ENCODE measurements at regions not wholly inside any gene's neighbourhood (a gene's known extent, or its start where the extent isn't known, plus 50 kb on each side); places are given as distances from the start of the nearest gene placed in this dataset.

DNA sequence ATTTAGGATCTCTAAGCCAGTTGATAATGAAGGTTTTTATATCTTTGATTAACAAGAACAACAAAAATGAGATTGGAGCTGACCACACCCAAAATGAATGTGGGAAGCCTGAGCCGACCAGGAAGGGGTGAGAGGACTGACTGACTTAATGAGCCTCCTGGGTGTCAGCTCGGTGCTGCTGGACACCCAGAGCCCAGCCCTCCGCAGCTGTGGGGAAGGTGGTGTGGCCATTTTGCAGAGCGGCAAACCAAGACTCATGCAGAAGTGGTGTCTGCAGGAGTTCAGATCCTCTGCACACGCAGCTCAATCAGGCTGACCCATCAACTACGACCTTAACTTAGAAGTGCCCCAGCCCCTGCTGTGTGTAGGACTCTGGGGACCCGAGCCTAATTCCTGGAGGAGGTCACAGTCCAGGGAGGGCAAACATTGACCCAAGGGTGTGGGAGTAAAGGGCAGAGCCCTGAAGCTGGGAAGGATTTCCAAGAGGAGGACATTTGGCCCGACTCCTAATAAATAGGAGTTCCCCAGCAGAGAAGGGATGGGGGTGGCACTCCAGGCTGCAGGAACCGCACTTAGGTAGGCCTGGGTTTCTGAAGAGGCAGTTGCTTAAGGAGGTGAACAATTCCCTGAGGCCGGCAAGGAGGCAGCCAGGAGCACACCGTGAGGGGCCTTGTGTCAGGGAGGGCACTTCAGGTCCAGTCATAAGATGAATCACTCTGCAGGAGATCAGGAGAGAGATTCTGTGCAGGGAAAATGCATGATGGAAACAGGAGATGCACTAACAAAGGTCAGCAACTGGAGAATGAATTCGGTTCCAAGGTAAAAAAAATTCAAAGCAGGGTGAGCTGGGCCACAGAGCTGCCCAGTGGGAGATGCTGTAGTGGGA lies 197.1 kb upstream of the TPM1 start:
- no peak for DNase-seq (ENCODE audit: low read depth in 2 of 3, low spot score in 2 of 3)

DNA sequence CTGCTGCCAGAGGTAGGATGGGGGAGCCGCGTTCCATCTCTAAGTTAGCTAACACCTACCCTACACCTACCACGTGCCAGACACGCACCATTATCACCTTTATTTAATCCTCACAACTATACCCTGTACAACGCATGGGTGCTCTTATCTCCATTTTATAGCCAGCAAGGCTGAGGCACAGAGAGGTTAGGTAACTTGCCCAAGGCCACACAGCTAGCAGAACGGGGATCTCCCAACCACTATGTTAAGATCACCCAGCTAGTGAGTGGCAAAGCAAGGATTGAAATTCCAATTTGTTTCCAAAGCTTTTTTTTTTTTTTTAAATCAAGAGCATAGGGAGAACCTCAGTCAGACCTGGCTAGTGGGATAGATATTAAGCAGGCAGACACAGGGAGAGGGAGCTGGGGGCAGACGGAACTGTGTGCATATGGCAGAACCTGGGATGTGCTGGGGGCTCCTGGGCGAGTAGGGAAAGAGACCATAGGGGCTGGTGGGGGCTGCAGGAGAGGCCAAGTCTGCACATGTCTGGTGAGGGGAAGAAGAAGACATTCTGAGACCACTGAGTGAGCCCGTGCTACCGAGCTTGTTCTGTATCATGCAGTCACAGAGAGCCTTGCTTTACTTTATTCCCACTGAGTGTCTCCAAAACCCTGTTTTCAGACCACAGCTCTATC lies 196.3 kb upstream of the TPM1 start:
- no peak for DNase-seq (ENCODE audit: low read depth in 2 of 3, low spot score in 2 of 3)

DNA sequence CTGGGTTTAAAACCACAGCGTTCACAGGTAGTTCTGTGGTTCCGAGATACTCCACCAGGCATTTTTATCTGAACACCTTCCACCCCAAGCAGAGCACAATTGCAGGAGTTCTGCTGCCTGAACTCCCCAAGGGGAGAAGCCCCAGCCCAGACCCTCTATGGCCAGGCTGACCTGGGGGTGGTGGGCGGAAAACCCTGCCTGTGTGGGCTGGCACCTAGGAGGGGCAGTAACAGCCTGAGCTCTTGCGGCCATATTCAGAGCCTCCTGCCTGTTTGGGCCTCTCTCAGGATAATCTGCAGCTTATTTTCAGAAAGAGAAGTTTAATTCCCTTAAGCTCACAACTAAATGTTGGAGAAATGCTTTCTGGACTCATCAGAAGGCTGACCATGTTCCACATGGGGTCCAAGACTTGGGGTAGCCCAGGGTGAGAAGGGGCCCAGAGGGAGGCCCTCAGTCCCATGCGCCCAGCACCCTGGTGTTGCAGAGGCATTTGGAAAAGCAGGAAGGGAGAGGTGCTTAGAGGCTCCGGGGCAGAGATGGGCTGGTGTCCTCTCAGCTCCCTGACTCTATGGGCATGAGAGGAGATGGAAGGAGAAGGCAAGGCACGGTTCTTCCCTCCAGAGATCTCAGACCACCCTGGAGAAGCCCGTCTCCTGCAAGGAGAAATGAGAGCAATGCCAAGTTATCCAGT lies 195.6 kb upstream of the TPM1 start:
- DNase-seq (ENCODE audit: low read depth in 2 of 3, low spot score in 2 of 3): no peak

DNA sequence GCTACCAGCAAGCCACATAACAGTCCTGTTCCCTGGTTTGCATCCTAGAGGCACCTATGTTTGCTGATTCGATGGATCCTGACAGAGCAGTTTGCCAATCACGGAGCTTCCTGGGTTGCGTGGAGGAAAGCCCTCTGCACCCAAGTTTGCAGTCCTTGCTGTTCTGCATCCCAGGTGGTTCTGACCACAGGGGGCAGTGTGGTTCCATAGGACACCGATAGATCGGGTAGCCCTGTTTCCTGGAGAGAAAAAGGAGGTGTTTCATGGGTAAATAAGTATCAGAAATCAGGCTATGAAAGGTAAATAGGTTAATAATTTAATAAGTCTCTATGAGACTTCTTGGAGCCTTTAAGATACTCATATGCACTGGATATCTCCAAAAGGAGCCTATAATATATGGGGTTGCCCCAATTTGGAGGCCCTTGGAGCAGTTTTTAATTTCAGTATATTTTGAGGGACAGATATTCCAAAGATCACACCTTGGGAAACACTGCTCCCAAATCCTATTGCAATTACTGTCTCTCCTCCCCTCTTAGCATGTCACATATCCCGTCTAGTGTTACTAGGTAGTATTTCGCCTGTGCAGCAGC lies 194.6 kb upstream of the TPM1 start:
- peak in 2 of 3 donors; percentile 11 to 42 for DNase-seq (ENCODE audit: low read depth in 2 of 3, low spot score in 2 of 3)

DNA sequence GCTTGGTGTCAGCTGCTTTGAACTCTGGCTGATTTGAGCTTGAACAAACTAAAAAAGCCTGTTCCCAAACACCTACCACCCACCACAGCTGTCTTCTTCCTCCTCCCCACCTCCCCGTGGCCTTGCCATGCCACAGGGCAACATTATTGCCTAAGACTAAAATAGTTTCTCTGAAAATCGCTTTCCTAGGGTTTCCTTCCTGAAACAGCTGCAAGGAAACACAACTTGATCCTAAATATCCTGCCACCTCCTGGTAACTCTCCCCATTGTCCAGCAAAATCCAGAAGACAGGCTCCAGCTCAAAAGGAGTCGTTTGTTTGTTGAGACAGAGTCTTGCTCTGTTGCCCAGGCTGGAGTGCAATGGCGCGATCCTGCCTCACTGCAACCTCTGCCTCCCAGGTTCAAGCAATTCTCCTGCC lies 193.9 kb upstream of the TPM1 start:
- no peak for DNase-seq (ENCODE audit: low read depth in 2 of 3, low spot score in 2 of 3)

DNA sequence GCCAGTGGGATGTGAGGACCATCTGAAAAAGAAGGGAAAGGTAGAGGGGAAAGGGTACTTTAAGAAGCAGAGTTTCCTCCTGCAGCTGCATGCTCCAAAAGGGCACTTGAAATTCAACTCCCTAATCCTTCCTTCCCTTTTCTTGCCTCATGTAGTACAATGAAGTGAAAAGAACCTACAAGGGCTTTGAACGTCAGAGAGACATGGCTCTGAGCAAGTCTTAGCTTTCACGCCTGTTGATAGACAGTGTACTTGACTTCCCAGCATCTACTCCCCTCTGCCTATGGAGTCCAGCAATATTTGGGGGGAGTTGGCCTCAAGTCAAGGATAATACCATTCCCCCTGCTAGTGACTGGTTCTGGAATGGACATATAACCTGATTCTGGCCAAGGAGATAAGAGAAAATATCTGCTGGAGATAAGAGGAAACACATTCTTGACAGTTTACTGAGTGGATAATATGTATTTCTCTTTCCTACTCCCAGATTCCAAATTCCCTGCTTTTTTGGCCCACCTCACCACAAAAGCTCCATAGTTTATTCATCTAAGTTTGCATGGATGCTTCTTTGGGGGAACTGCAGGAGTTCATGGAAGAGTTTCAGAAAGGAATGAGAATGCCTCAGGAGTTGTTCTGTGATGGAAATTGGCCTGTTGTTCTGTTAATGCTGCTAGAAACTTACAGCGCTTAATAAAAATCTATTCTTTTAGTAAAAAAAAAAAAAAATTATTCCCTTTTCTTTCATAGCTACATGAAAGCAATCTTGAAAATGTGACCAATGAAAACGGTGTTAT lies 193.0 kb upstream of the TPM1 start:
- DNase-seq (ENCODE audit: low read depth in 2 of 3, low spot score in 2 of 3): no peak

DNA sequence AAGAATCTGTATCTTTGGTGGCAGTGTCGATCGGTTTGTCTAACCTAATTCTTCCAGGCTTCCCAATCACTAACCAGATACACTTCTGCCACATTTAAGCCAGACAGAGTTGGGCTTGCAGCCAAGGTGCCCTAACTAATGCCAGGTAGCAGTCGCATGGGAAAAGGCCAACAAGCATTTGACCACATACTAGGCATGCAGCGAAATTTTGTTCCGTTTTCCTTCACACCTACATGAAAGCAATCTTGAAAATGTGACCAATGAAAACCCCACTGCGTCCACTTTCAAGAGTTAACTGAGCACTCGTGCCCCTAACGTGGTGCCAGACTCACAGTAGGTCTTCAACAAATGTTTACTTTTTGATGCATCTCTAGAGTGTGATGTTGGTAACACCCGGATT lies 192.2 kb upstream of the TPM1 start:
- no peak for DNase-seq (ENCODE audit: low read depth in 2 of 3, low spot score in 2 of 3)

DNA sequence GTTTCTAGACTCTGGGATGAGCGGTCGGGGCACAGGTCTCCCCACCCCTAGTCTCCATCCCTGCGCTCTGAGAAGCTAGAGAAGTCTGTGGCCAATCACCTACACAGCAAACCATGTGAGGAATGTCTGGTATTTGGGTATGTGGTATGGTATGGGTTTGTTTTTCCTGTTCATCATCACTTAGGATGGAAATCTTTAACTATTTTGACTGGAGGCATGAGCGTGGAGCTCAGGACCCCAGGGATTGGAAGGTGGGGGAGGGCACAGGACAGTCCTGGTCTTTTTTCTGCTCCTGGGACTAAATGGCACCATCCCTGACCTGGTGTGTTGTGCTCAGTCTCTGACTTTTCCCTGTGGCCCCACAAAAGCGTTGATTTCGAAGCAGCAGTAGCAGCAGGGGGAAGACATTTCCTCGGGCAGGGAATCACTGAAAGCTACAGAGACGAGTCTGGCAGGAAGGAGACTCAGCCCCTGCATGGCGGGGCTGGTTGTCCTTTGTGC lies 191.7 kb upstream of the TPM1 start:
- no peak for DNase-seq (ENCODE audit: low read depth in 2 of 3, low spot score in 2 of 3)

DNA sequence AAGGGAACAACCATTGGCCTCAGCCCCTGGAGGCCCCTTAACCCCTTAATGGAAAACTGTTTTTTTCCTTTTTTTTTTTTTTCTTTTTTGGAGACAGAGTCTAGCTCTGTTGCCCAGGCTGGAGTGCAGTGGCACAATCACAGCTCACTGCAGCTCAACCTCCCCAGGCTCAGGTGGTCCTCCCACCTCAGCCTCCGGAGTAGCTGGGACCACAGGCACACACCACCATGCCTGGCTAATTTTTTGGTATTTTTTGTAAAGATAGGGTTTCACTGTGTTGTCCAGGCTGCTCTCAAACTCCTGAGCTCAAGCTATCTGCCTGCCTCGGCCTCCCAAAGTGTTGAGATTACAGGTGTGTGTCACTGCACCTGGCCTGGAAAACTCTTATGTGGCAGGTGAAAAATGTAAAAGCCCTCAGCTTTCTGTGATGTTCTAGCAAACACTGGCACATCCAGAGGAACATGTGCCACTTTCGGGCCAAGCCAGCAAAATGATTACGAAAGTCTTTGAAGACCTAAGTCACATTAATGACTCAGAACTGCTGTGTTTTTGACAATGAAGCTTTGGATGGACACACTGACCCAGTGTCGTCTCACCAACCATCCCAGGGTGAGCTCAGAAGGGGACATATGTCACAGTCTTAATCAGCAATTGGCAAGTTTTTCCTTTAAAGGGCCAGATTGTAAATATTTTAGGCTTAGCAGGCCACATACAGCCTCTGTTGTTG lies 189.3 kb upstream of the TPM1 start:
- no peak for DNase-seq (ENCODE audit: low read depth in 2 of 3, low spot score in 2 of 3)

DNA sequence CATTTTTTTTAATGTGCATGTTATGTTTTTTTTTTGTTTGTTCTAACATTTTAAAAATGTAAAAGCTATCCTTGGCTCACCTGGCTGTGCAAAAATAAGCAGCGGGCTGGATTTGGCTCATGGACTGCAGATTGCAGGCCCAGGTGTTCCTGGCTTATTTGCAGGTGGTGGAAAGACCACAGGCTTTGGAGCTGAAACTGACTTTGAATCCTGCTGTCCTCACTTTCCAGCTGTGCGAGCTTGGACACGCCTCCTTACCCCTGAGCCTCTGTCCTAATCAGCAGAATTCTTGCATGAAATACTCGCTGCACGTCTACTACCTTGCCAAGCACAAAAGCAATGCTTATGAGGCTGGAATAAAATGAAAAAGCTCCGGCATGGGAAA lies 188.7 kb upstream of the TPM1 start:
- DNase-seq (ENCODE audit: low read depth in 2 of 3, low spot score in 2 of 3): no peak

DNA sequence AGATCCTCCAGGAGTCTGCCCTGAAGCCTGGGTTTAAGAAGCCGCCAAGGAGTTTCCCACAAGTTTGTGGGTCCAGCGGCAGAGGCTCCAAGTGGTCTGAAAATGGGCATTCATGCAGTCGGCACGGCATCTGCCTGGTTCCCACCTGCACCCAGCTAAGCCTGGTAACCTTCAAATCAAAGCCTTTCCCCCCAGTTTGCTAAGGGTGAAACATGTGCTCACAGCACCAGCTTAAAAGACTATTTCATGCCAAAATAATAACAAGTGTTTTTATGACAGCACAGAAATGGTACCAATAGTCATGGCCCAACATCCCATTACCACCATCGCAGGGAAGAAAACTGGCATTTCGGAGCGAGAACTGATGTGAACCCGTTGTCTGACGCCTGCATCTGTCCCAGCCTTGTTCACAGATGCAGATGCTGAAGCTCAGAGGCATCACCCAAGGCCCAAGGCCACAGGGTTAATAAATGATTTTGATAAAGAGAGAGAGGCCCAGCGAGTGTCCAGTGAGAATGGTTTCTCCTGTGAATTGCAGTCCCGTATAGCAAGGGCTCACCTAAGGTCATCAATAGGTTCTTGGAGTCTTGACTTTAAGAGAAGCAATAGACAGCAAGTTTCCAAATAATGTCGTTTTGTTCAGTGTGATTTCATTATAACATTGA lies 188.0 kb upstream of the TPM1 start:
- DNase-seq (ENCODE audit: low read depth in 2 of 3, low spot score in 2 of 3): no peak

DNA sequence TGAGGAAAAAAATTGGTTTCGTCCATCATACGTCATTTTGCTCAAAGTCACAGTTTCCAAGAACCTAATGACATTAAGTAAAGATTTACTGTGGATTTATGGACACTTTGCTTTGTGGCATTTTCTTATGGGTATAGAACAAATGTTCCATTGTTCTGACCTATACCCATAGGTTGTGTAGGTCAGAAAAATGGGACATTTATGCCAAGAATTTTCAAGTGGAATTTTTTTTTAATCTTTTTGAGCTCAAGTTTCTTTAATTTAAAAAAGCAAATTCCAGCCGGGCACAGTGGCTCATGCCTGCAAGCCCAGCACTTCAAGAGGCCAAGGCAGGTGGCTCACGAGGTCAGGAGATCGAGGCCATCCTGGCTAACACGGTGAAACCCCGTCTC lies 187.5 kb upstream of the TPM1 start:
- no peak for DNase-seq (ENCODE audit: low read depth in 2 of 3, low spot score in 2 of 3)

DNA sequence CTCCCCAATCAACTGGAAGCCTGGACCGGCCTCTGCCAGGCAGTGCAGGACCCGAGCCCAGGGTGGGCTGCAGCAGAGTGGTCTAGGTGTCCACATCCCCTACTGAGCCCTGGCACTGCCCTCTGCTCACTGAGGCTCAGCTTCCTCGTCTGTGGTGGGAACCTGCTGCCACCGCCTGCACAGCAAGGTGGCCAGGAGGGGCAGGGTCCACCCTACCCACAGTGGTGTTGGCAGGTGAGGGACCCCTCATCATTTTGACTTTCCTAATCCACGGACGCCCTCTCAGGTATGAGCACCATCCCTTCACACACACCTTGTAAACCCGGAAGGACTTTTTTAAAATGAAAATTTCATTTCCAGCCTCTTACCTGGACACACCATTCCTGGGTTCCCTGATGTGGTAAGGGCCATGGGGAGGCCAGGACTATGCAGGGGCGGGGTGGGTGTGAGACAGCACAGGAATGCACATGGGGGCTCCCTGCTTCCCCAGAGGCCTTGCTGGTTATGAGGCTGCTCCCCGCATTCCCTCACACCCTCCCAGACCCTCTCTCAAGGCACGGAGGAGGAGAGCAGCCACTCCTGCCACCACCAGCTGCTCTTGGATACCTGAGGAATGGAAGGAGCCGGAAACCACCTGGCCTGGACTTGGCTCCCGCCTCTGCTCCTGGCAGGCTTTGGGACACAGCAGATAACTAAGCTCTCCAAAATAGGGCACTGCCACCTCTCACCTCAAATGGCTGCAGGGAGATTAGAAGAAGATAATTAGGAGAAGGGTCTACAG lies 185.9 kb upstream of the TPM1 start:
- no peak for DNase-seq (ENCODE audit: low read depth in 2 of 3, low spot score in 2 of 3)

DNA sequence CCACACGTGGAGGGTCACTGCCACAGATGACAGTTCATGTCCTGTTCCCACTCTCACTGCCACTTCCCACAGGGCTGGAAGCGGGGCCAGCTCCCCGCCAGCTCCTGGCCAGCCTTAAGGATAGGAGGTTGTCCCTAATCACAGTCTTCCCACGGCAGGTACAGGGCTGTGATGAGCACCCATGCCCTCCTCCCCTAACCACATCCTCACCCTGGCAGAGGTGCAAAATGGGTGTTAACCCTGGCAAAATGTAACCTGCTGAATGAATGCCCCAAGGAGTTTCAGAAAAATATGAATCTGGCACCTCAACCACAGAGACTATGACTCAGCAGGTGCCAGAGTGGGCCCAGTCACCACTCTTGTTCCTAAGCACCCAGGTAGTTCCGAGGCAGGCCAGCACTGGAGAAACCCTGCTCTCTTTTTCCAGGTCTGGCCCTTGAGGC lies 185.1 kb upstream of the TPM1 start:
- DNase-seq (ENCODE audit: low read depth in 2 of 3, low spot score in 2 of 3): no peak

DNA sequence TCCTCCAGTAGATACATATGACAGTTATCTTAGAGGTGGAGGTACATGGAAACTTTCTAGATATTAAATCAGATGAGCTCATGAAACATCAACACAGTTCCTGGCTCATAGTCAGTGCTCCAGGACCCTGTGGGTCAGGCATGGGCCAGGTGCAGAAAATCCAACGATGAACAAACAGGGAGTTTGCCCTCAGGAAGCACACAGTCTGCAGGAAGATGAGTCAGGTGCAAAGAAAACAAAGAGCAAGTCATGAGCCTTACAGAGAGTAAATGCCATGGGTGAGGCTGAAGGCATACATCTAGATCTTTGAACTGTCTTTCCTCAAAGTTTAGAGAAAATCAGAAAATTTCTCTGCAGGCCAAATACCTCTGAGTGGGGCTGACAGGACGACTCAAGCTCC lies 184.2 kb upstream of the TPM1 start:
- DNase-seq (ENCODE audit: low read depth in 2 of 3, low spot score in 2 of 3): no peak

DNA sequence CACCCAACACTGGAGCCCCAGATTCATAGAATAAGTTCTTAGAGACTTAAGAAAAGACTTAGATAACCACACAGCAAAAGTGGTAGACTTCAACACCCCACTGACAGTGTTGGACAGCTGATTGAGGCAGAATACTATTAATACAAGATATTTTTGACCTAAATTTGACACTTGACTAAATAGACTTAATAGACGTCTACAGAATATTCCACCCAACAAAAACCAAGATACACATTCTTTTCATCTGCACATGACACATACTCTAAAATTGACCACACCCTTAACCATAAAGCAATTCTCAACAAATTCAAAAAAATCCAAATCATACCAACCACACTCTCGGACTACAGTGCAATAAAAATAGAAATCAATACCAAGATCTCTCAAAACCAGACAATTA lies 179.8 kb upstream of the TPM1 start:
- no peak for DNase-seq (ENCODE audit: low read depth in 2 of 3, low spot score in 2 of 3)

DNA sequence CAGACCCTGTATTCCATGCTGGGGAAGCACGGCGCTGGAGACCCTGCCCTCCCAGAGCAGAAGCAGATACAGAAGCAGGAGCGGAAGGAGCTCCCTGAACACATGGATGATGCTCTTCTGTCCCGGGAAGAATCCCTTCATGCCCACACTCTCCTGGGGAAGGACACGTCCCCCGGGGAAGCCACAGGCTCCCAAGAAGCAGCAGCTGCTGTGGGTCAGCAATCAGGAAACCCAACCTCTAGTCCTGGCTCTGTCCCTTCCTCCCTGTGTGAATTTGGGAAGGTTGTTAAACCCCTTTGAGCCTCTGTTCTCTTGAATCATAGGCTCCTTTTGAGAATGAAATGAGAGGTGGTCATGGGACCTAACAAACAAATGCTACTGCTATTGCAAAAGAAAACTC lies 176.2 kb upstream of the TPM1 start:
- DNase-seq (ENCODE audit: low read depth in 2 of 3, low spot score in 2 of 3): no peak

DNA sequence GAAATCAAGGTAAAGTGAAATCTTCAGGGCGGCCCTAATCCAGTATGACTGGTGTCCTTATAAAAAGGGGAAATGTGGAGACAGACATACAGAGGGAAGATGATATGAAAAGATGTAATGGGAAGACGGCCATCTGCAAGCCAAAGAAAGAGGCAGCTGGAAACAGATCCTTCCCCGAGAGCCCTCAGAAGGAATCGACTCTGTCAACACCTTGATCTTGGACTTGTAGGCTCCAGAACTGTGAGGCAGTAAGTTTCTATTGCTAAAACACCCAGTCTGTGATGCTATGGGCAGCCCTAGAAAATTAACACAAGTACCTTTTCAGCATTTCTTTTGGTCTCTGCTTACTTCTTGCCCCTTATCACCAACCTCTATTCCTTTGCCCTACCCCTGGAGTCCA lies 174.7 kb upstream of the TPM1 start:
- DNase-seq (ENCODE audit: low read depth in 2 of 3, low spot score in 2 of 3): no peak
